ENCODE measurements at regions not wholly inside any gene's neighbourhood (a gene's known extent, or its start where the extent isn't known, plus 50 kb on each side); places are given as distances from the start of the nearest gene placed in this dataset.

DNA sequence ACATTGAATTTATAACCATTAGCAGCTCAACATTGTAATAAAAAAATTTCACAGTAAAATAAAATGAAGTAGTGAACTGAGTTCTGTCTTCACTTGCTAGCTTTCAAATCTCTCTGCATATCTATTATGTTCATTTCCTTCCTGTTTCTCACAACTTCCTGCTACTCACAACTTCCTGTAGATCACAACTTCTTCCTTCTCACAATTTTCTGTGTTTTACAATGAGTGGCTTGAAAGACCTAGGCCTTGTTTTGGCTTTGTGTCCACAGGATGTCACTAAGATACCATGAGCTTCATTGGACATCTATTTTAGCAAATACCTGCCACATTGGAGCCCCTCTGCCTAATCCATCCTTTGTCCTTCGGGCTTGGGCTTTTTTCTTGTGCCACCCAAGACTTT, 480.3 kb upstream of the ADAMTS16 start:
- peaks cover 0 to 12% (median 0%) of the 10 kb centered on the region in 3 donors for H3K9me3 ChIP-seq
- ATAC-seq, result no peak
- 62% methylated on average over 1 of the region's 1 CpG; no CpG with 5 or more reads in 1 of the 2 donors for WGBS, 2 donors (ENCODE audit: low coverage in 1 of 2)
- no peak overlapping the region for H3K27ac ChIP-seq
- H3K4me1 ChIP-seq, result no peaks in the 10 kb centered on the region
- H3K27me3 ChIP-seq, result no peaks in the 10 kb centered on the region
- H3K36me3 ChIP-seq, result no peaks in the 10 kb centered on the region
- no peak overlapping the region for H3K4me3 ChIP-seq
- TF ChIP-seq POLR2A (IDR thresholded peaks at IDR 0.05) (no peak), EP300 (IDR thresholded peaks at IDR 0.05) (no peak), POLR2AphosphoS5 (IDR thresholded peaks at IDR 0.05) (no peak)
- TF ChIP-seq, protein P1, sequence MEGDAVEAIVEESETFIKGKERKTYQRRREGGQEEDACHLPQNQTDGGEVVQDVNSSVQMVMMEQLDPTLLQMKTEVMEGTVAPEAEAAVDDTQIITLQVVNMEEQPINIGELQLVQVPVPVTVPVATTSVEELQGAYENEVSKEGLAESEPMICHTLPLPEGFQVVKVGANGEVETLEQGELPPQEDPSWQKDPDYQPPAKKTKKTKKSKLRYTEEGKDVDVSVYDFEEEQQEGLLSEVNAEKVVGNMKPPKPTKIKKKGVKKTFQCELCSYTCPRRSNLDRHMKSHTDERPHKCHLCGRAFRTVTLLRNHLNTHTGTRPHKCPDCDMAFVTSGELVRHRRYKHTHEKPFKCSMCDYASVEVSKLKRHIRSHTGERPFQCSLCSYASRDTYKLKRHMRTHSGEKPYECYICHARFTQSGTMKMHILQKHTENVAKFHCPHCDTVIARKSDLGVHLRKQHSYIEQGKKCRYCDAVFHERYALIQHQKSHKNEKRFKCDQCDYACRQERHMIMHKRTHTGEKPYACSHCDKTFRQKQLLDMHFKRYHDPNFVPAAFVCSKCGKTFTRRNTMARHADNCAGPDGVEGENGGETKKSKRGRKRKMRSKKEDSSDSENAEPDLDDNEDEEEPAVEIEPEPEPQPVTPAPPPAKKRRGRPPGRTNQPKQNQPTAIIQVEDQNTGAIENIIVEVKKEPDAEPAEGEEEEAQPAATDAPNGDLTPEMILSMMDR (IDR thresholded peaks at IDR 0.05), result no peak

DNA sequence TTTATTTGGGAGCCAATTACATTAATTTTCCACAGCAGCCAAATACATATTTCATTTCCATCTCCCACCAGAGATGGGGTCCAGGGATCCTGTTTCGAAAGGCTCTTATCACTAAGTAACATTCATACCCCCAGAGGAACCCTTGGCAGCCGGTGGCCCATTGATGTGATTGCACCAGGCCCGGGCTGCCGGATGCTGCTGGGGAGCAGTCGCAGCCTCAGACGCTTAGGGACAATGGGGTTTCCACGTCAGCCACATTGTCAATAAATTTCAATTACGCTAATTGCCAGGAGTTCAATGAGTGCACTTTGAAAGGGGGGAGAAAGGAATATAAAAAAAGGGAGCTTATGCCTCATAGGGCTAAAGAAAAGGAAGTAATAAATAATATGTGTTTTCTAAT, 478.8 kb upstream of the ADAMTS16 start:
- H3K27ac ChIP-seq, result no peak overlapping the region
- peaks cover 0 to 6% (median 0%) of the 10 kb centered on the region in 3 donors for H3K9me3 ChIP-seq
- H3K4me1 ChIP-seq, result no peaks in the 10 kb centered on the region
- ATAC-seq, result no peak
- 0 to 56% methylated on average over 1 to 2 of the region's 8 CpGs for WGBS, 2 donors (ENCODE audit: low coverage in 1 of 2)
- TF ChIP-seq EP300 (IDR thresholded peaks at IDR 0.05) (no peak), POLR2A (IDR thresholded peaks at IDR 0.05) (no peak), POLR2AphosphoS5 (IDR thresholded peaks at IDR 0.05) (no peak)
- TF ChIP-seq, protein P1 (IDR thresholded peaks at IDR 0.05), result no peak
- H3K36me3 ChIP-seq, result no peaks in the 10 kb centered on the region
- H3K27me3 ChIP-seq, result no peaks in the 10 kb centered on the region
- no peak overlapping the region for H3K4me3 ChIP-seq

DNA sequence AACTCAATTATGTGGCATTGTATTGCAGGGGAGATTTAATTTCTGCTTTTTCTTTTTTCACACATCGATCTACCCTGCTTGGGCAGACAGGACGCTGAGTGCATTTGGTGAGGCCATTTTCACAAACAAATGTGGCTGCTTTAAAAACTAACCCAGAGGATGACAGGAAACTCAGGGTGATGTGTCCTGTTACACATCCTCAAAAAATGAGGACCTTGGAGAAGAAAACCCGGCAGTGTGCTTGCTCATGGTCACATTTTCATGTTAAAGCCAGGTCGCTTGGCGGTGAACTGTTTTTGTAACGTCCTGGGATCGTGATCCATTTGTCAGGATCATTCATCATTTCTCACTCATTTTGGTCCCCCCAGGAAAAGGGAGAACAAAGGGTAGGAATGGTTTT, 478.3 kb upstream of the ADAMTS16 start:
- Histone ChIP-seq H3K4me3 (no peak overlapping the region), H3K4me1 (no peaks in the 10 kb centered on the region), H3K27me3 (no peaks in the 10 kb centered on the region), H3K27ac (no peak overlapping the region), H3K36me3 (no peaks in the 10 kb centered on the region), H3K9me3 (peaks cover 0 to under 1% (median 0%) of the 10 kb centered on the region in 3 donors)
- TF ChIP-seq, protein P1 (IDR thresholded peaks at IDR 0.05), result no peak
- TF ChIP-seq POLR2AphosphoS5 (IDR thresholded peaks at IDR 0.05) (no peak), POLR2A (IDR thresholded peaks at IDR 0.05) (no peak), EP300 (IDR thresholded peaks at IDR 0.05) (no peak)
- no peak for ATAC-seq
- 29 to 38% methylated on average over 7 of the region's 7 CpGs for WGBS, 2 donors (ENCODE audit: low coverage in 1 of 2)

DNA sequence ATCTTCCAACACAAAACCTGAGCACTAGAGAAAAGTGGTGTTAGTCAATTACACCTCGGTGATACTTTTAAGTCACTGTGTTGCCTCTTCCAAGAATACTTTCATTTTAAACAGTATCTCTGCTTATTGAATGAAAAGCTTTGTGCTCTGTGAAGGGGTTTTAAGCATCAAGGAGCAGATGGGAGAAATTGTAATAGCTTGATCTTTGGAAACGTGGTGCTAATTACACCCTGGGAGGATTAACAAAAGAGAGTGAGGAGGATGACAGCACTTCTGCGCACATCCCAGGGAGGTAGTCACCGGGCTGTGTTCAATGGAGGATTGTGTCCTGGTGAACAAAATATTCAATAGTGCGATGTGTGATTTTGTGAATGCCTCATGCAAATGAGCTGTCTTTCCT, 477.4 kb upstream of the ADAMTS16 start:
- Histone ChIP-seq H3K36me3 (no peaks in the 10 kb centered on the region), H3K4me1 (no peaks in the 10 kb centered on the region), H3K27me3 (no peaks in the 10 kb centered on the region), H3K9me3 (no peaks in the 10 kb centered on the region), H3K27ac (no peak overlapping the region), H3K4me3 (no peak overlapping the region)
- 77 to 83% methylated on average over 5 of the region's 5 CpGs for WGBS, 2 donors (ENCODE audit: low coverage in 1 of 2)
- TF ChIP-seq POLR2A (IDR thresholded peaks at IDR 0.05) (no peak), EP300 (IDR thresholded peaks at IDR 0.05) (no peak), POLR2AphosphoS5 (IDR thresholded peaks at IDR 0.05) (no peak)
- TF ChIP-seq, protein P1 (IDR thresholded peaks at IDR 0.05), result no peak
- ATAC-seq, result no peak

DNA sequence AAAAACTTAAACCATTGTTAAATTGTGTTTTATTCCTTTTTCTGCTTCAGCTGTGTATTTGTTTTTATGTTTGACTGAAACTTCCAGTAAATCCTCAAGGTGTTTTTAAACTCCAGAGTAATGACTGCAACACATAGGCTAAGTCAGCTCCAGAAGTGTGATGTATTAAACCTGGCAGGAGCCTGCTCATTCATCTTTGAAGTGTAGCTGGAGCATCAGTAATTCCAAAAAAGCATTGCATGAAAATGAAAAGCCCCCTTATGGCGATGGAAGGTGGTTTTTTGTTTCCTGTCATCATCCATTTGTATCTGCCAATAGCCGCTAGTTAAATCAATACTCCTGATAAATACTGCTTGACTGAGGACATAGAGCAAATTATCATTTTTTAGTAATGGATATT, 474.2 kb upstream of the ADAMTS16 start:
- Histone ChIP-seq H3K4me1 (no peaks in the 10 kb centered on the region), H3K27me3 (no peaks in the 10 kb centered on the region), H3K4me3 (no peak overlapping the region), H3K9me3 (no peaks in the 10 kb centered on the region), H3K36me3 (no peaks in the 10 kb centered on the region), H3K27ac (no peak overlapping the region)
- no peak for ATAC-seq
- TF ChIP-seq POLR2A (IDR thresholded peaks at IDR 0.05) (no peak), POLR2AphosphoS5 (IDR thresholded peaks at IDR 0.05) (no peak), EP300 (IDR thresholded peaks at IDR 0.05) (no peak)
- TF ChIP-seq, protein P1 (IDR thresholded peaks at IDR 0.05), result no peak
- 61 to 72% methylated on average over 2 of the region's 2 CpGs for WGBS, 2 donors (ENCODE audit: low coverage in 1 of 2)
